Upper lobe of left lung (tissue), 4 donors: ENCODE measurements at regions not wholly inside any gene's neighbourhood (a gene's known extent, or its start where the extent isn't known, plus 50 kb on each side); places are given as distances from the start of the nearest gene placed in this dataset.

Source experiments
- POLR2A ChIP-seq, 4 donors: fragments of 450-650 bp; IDR thresholded peaks; one replicate each; pipeline ENCODE4 v1.5.1; 2016 to 2017; ENCODE audit warnings: antibody characterized with exemption in 4 of 4, mild to moderate bottlenecking in 2 of 4
- POLR2AphosphoS5 ChIP-seq, 2 donors: sonication (generic); formaldehyde crosslinking; IDR thresholded peaks; one replicate each; pipeline ENCODE4 v1.5.1; 2017; ENCODE audit warnings: antibody characterized with exemption in 2 of 2

DNA sequence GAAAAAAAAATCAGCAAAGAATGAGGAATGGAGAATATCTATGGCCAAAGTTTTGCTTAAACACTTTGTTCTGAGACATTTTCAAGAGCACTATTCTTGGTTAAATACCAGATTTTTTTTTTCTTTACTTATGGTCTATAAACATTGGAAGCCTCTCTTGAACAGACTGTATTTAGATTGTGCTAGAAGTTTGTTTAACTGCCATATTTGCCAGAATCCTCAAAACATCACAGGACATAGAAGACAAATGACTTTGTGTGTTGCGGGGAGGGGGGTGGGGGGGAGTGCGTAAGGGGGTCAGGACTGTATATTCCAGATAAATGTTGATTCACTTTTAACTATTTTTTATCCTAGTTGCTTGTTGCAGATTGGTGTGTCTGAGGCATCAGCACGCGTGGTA, 262.0 kb downstream of the MEIS1 start:
- TF ChIP-seq POLR2AphosphoS5 (IDR thresholded peaks at IDR 0.05) (no peak), POLR2A (IDR thresholded peaks at IDR 0.05) (no peak)
